Muscle of leg (tissue), 3 donors: ENCODE measurements at regions not wholly inside any gene's neighbourhood (a gene's known extent, or its start where the extent isn't known, plus 50 kb on each side); places are given as distances from the start of the nearest gene placed in this dataset.
"Not testable (repeated sequence)": the region's sequence is repeated elsewhere in the genome, so short reads cannot be mapped to it uniquely, and the experiment has no call there.

ENCODE experiments used
- DNase-seq: peaks from one replicate; pipeline ENCODE4 v3.0.0; 2013
- H3K27ac ChIP-seq: one replicate; pipeline ENCODE4 v1.5.1; 2013; ENCODE audit warnings: mild to moderate bottlenecking, low read length, control low read depth
- H3K27me3 ChIP-seq: one replicate; pipeline ENCODE4 v1.6.1; 2013; ENCODE audit warnings: low read length; ENCODE audit not compliant: control insufficient read depth, insufficient read depth
- H3K36me3 ChIP-seq: one replicate; pipeline ENCODE4 v1.6.1; 2013; ENCODE audit warnings: low read length; ENCODE audit not compliant: control insufficient read depth, insufficient read depth
- H3K4me1 ChIP-seq: one replicate; pipeline ENCODE4 v1.6.1; 2013; ENCODE audit warnings: low read length; ENCODE audit not compliant: control insufficient read depth, insufficient read depth
- H3K4me3 ChIP-seq: one replicate; pipeline ENCODE4 v1.5.1; 2013; ENCODE audit warnings: low read length, control low read depth
- H3K9me3 ChIP-seq: replicated peaks from 2 replicates; pipeline ENCODE4 v1.6.1; 2013; ENCODE audit warnings: low read depth, low read length; ENCODE audit not compliant: control insufficient read depth
- WGBS: methylation state at CpG from one replicate; pipeline ENCODE4 v1.1.5; 2013; ENCODE audit warnings: missing lambda C conversion rate; ENCODE audit not compliant: insufficient coverage; 5-methylcytosine and 5-hydroxymethylcytosine counted together

DNA sequence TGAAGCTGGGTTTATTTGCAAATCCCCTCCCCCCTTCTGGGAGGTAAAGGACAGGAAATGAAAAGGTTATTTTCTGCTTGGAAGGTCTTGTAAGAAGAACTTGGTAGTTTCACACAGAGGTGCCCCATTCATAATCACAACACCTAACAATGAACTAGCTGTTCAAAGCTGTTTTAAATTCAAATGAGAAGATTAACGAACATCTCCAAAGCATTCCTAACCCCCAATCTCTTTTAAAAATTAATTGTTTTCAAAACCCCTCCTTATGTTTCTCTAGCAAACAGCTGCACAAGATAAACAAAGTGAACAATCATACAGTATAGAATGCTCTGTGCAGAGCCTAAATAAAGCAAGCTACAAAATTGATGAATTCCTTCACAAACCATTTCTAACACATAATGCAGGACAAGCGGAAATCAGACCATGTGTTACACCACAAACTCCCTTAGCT lies 271.4 kb downstream of the SATB2 start:
- no peaks in the 10 kb centered on the region for H3K4me1 ChIP-seq
- 14% methylated on average over 1 of the region's 2 CpGs for WGBS
- H3K9me3 ChIP-seq, result no peaks in the 10 kb centered on the region
- H3K4me3 ChIP-seq, result no peak overlapping the region
- no peak for DNase-seq
- H3K27me3 ChIP-seq, result no peaks in the 10 kb centered on the region
- no peak overlapping the region for H3K27ac ChIP-seq
- no peaks in the 10 kb centered on the region for H3K36me3 ChIP-seq

DNA sequence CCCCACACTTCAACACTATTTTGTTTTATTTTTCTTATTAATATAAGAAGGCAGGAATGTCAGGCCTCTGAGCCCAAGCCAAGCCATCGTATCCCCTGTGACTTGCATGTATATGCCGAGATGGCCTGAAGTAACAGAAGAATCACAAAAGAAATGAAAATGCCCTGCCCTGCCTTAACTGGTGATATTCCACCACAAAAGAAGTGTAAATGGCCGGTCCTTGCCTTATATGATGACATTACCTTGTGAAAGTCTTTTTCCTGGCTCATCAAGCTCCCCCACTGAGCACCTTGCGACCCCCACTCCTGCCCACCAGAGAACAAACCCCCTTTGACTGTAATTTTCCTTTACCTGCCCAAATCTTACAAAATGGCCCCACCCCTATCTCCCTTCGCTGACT lies 272.6 kb downstream of the SATB2 start:
- not testable (repeated sequence) for H3K36me3 ChIP-seq, H3K27ac ChIP-seq, H3K9me3 ChIP-seq, H3K4me3 ChIP-seq, H3K27me3 ChIP-seq, DNase-seq, H3K4me1 ChIP-seq
- 71% methylated on average over 4 of the region's 5 CpGs for WGBS

GRCh38 chr2:199163613-199164458 lies 293.9 kb downstream of the SATB2 start:
- H3K36me3 ChIP-seq, result no peaks in the 10 kb centered on the region
- no peaks in the 10 kb centered on the region for H3K4me1 ChIP-seq
- 81% methylated on average over 2 of the region's 5 CpGs for WGBS
- H3K4me3 ChIP-seq, result no peak overlapping the region
- peak; percentile 8 for DNase-seq
- H3K27me3 ChIP-seq, result no peaks in the 10 kb centered on the region
- H3K9me3 ChIP-seq, result no peaks in the 10 kb centered on the region
- H3K27ac ChIP-seq, result no peak overlapping the region

GRCh38 chr2:199160677-199161465 lies 296.9 kb downstream of the SATB2 start:
- DNase-seq, result no peak
- WGBS, result no CpG with 5 or more reads among the region's 1 CpG
- Histone ChIP-seq H3K4me3 (no peak overlapping the region), H3K27ac (no peak overlapping the region), H3K27me3 (no peaks in the 10 kb centered on the region), H3K4me1 (no peaks in the 10 kb centered on the region), H3K9me3 (no peaks in the 10 kb centered on the region), H3K36me3 (no peaks in the 10 kb centered on the region)

GRCh38 chr2:199160081-199160480 lies 297.7 kb downstream of the SATB2 start:
- Histone ChIP-seq H3K9me3 (no peaks in the 10 kb centered on the region), H3K4me3 (no peak overlapping the region), H3K36me3 (no peaks in the 10 kb centered on the region), H3K27me3 (no peaks in the 10 kb centered on the region), H3K27ac (no peak overlapping the region), H3K4me1 (no peaks in the 10 kb centered on the region)
- WGBS, result no CpG with 5 or more reads among the region's 4 CpGs
- no peak for DNase-seq

GRCh38 chr2:199148076-199148845 lies 309.5 kb downstream of the SATB2 start:
- no peak for DNase-seq
- Histone ChIP-seq H3K4me1 (no peaks in the 10 kb centered on the region), H3K27me3 (no peaks in the 10 kb centered on the region), H3K36me3 (no peaks in the 10 kb centered on the region), H3K27ac (no peak overlapping the region), H3K9me3 (no peaks in the 10 kb centered on the region), H3K4me3 (no peak overlapping the region)
- WGBS, result no CpG with 5 or more reads among the region's 3 CpGs

DNA sequence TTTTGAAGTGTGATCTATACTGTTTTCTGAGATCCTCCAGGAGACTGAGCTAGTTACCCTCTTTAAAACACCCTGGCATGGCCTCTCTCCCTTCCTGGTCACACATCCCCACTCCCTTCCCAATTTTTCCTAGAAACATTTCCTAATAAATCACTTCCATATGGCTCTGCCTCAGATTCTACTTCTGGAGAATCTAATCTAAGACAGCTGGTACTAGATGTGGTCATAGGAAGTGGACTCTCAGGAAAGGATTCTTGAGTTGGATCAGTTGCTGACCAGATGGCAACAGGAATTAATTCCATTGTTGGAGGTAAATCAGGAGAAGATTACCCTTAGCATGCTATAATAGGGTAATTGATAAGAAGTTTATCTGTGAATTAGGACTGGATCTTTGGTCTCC lies 310.5 kb downstream of the SATB2 start:
- H3K4me1 ChIP-seq, result no peaks in the 10 kb centered on the region
- H3K9me3 ChIP-seq, result no peaks in the 10 kb centered on the region
- H3K36me3 ChIP-seq, result no peaks in the 10 kb centered on the region
- no peak for DNase-seq
- no peak overlapping the region for H3K27ac ChIP-seq
- H3K27me3 ChIP-seq, result no peaks in the 10 kb centered on the region
- no peak overlapping the region for H3K4me3 ChIP-seq

GRCh38 chr2:199144546-199144945 lies 313.2 kb downstream of the SATB2 start:
- Histone ChIP-seq H3K27me3 (no peaks in the 10 kb centered on the region), H3K4me3 (no peak overlapping the region), H3K36me3 (no peaks in the 10 kb centered on the region), H3K27ac (no peak overlapping the region), H3K9me3 (no peaks in the 10 kb centered on the region), H3K4me1 (no peaks in the 10 kb centered on the region)
- DNase-seq, result peak; percentile 7

- Histone ChIP-seq H3K4me1 (no peaks in the 10 kb centered on the region), H3K27me3 (no peaks in the 10 kb centered on the region), H3K4me3 (no peak overlapping the region), H3K27ac (no peak overlapping the region), H3K36me3 (no peaks in the 10 kb centered on the region), H3K9me3 (no peaks in the 10 kb centered on the region)
- no CpG with 5 or more reads among the region's 1 CpG for WGBS
- DNase-seq, result no peak
Measured at GRCh38 chr2:199144036-199144435, 313.7 kb downstream of the SATB2 start.

- Histone ChIP-seq H3K36me3 (no peaks in the 10 kb centered on the region), H3K4me3 (no peak overlapping the region), H3K27me3 (no peaks in the 10 kb centered on the region), H3K27ac (no peak overlapping the region), H3K9me3 (no peaks in the 10 kb centered on the region), H3K4me1 (no peaks in the 10 kb centered on the region)
- DNase-seq, result no peak
Measured at GRCh38 chr2:199136681-199137080, 321.1 kb downstream of the SATB2 start.
